IMR-90 (cell line): ENCODE measurements at regions not wholly inside any gene's neighbourhood (a gene's known extent, or its start where the extent isn't known, plus 50 kb on each side); places are given as distances from the start of the nearest gene placed in this dataset.

Source experiments
- ATAC-seq: fragments of 200-7000 bp; cut with Tn5 transposase; 2 replicates; pipeline ENCODE4 v1.9.1; 2020; ENCODE audit warnings: low read depth, mild to moderate bottlenecking, moderate library complexity
- BruUV-seq: library from RNA; stranded (reverse); fragments of 400-500 nt; replicated peaks from 2 replicates; lab custom pipeline; 2021; lab: Mats Ljungman, UMichigan
- CTCF ChIA-PET: fragments of 300-600 bp; formaldehyde crosslinking; extraction: SDS; loops from one replicate; lab custom pipeline; 2021; ENCODE audit warnings: antibody characterized with exemption; lab: Yijun Ruan, JAX
- POLR2A ChIA-PET: fragments of 300-600 bp; sonication (Branson Sonifier 250); formaldehyde crosslinking; loops from one replicate; lab custom pipeline; 2022; ENCODE audit warnings: antibody characterized with exemption; ENCODE audit not compliant: unreplicated experiment; lab: Charles Lee
- DNase-seq: peaks from one replicate; pipeline ENCODE4 v3.0.0; 2013
- H2AFZ ChIP-seq: replicated peaks from 2 replicates; pipeline ENCODE3; 2013; ENCODE audit warnings: low read length, mild to moderate bottlenecking; ENCODE audit not compliant: poor library complexity
- H2AK5ac ChIP-seq: 2 replicates; pipeline ENCODE4 v1.6.1; 2013; ENCODE audit warnings: low read depth, low read length, inconsistent platforms
- H2AK9ac ChIP-seq: replicated peaks from 2 replicates; pipeline ENCODE3; 2013; ENCODE audit warnings: mild to moderate bottlenecking, low read depth, low read length, moderate library complexity; ENCODE audit not compliant: poor library complexity
- H2BK120ac ChIP-seq: 2 replicates; pipeline ENCODE4 v1.6.1; 2013; ENCODE audit warnings: low read depth, low read length, inconsistent platforms
- H2BK15ac ChIP-seq: 3 replicates; pipeline ENCODE4 v1.6.1; 2013; ENCODE audit warnings: low read depth, low read length, inconsistent platforms
- H2BK20ac ChIP-seq: 2 replicates; pipeline ENCODE4 v1.6.1; 2013; ENCODE audit warnings: low read depth, mild to moderate bottlenecking, inconsistent platforms, low read length, moderate library complexity
- H2BK5ac ChIP-seq: 2 replicates; pipeline ENCODE4 v1.6.1; 2013; ENCODE audit warnings: mild to moderate bottlenecking, low read depth, low read length, inconsistent platforms; ENCODE audit not compliant: poor library complexity, severe bottlenecking
- H3K14ac ChIP-seq: replicated peaks from 2 replicates; pipeline ENCODE4 v1.6.1; 2013; ENCODE audit warnings: low read depth, low read length, inconsistent platforms
- H3K18ac ChIP-seq: 2 replicates; pipeline ENCODE4 v1.6.1; 2013; ENCODE audit warnings: low read depth, low read length, control low read depth
- H3K23ac ChIP-seq: 2 replicates; pipeline ENCODE4 v1.6.1; 2013; ENCODE audit warnings: low read depth, low read length, inconsistent platforms
- H3K27ac ChIP-seq: 2 replicates; pipeline ENCODE4 v1.5.1; 2013; ENCODE audit warnings: mild to moderate bottlenecking, control low read depth, low read length; ENCODE audit not compliant: insufficient read depth
- H3K27me3 ChIP-seq: 2 replicates; pipeline ENCODE4 v1.6.1; 2013; ENCODE audit warnings: low read length; ENCODE audit not compliant: control insufficient read depth, insufficient read depth
- H3K36me3 ChIP-seq: 2 replicates; pipeline ENCODE4 v1.6.1; 2013; ENCODE audit warnings: low read length, mixed read lengths; ENCODE audit not compliant: control insufficient read depth, insufficient read depth
- H3K4ac ChIP-seq: 2 replicates; pipeline ENCODE4 v1.6.1; 2013; ENCODE audit warnings: low read depth, low read length, inconsistent platforms
- H3K4me1 ChIP-seq: 2 replicates; pipeline ENCODE4 v1.6.1; 2013; ENCODE audit warnings: low read length, mixed read lengths; ENCODE audit not compliant: control insufficient read depth, insufficient read depth
- H3K4me2 ChIP-seq: 2 replicates; pipeline ENCODE4 v1.6.1; 2013; ENCODE audit warnings: low read depth, mild to moderate bottlenecking, control low read depth, low read length, moderate library complexity
- H3K4me3 ChIP-seq: 2 replicates; pipeline ENCODE4 v1.5.1; 2013; ENCODE audit warnings: low read depth, mild to moderate bottlenecking, control low read depth, low read length, moderate library complexity; ENCODE audit not compliant: insufficient read depth
- H3K56ac ChIP-seq: 2 replicates; pipeline ENCODE4 v1.6.1; 2013; ENCODE audit warnings: low read length, inconsistent platforms; ENCODE audit not compliant: insufficient read depth; ENCODE audit errors: extremely low read depth
- H3K79me1 ChIP-seq, 2 experiments: 2 replicates each; pipeline ENCODE4 v1.6.1; 2013; ENCODE audit warnings: low read length in 2 of 2, inconsistent platforms in 1 of 2, low read depth in 1 of 2
- H3K9ac ChIP-seq: 2 replicates; pipeline ENCODE4 v1.6.1; 2013; ENCODE audit warnings: low read depth, low read length, control low read depth
- H3K9me1 ChIP-seq: 2 replicates; pipeline ENCODE4 v1.6.1; 2013; ENCODE audit warnings: low read length, inconsistent platforms; ENCODE audit not compliant: insufficient read depth
- H3K9me3 ChIP-seq: 2 replicates; pipeline ENCODE4 v1.6.1; 2013; ENCODE audit warnings: low read length; ENCODE audit not compliant: control insufficient read depth, insufficient read depth
- H4K20me1 ChIP-seq: 2 replicates; pipeline ENCODE4 v1.6.1; 2013; ENCODE audit warnings: low read length, inconsistent platforms; ENCODE audit not compliant: insufficient read depth
- H4K5ac ChIP-seq: 2 replicates; pipeline ENCODE4 v1.6.1; 2013; ENCODE audit warnings: mild to moderate bottlenecking, low read depth, low read length, control low read depth
- H4K8ac ChIP-seq, 2 experiments: 2 replicates each; pipeline ENCODE4 v1.6.1; 2013; ENCODE audit warnings: low read depth in 2 of 2, low read length in 2 of 2, control low read depth in 1 of 2, inconsistent platforms in 1 of 2
- H4K91ac ChIP-seq: 2 replicates; pipeline ENCODE4 v1.6.1; 2013; ENCODE audit warnings: low read depth, low read length, inconsistent platforms; ENCODE audit not compliant: insufficient read depth
- BHLHE40 ChIP-seq: fragments of 150-350 bp; IDR thresholded peaks from 2 replicates; pipeline ENCODE4 v1.6.1; 2016; ENCODE audit warnings: mild to moderate bottlenecking, low read depth, low read length
- CEBPB ChIP-seq: IDR thresholded peaks from 2 replicates; pipeline ENCODE4 v1.6.1; 2012; ENCODE audit warnings: low read depth, low read length, improper control_type of control experiment
- CHD1 ChIP-seq: IDR thresholded peaks from 2 replicates; pipeline ENCODE4 v1.6.1; 2012; ENCODE audit warnings: low read depth, low read length, improper control_type of control experiment
- CTCF ChIP-seq: conservative IDR thresholded peaks from 2 replicates; pipeline ENCODE4 v1.5.1; 2012; ENCODE audit warnings: mild to moderate bottlenecking, low read depth, low read length, improper control_type of control experiment
- ELK1 ChIP-seq: fragments of 150-350 bp; IDR thresholded peaks from 2 replicates; pipeline ENCODE4 v1.6.1; 2016; ENCODE audit warnings: low read depth, mild to moderate bottlenecking, low read length, moderate library complexity, borderline replicate concordance
- FOS ChIP-seq: fragments of 150-350 bp; IDR thresholded peaks from 2 replicates; pipeline ENCODE4 v1.6.1; 2016; ENCODE audit warnings: low read depth, low read length
- MAFK ChIP-seq: IDR thresholded peaks from 2 replicates; pipeline ENCODE4 v1.6.1; 2012; ENCODE audit warnings: low read depth, low read length, improper control_type of control experiment
- MAZ ChIP-seq: IDR thresholded peaks from 2 replicates; pipeline ENCODE4 v1.6.1; 2012; ENCODE audit warnings: low read depth, mild to moderate bottlenecking, low read length, improper control_type of control experiment, moderate library complexity, borderline replicate concordance
- MXI1 ChIP-seq: IDR thresholded peaks from 2 replicates; pipeline ENCODE4 v1.6.1; 2012; ENCODE audit warnings: low read depth, mild to moderate bottlenecking, low read length, moderate library complexity, borderline replicate concordance
- NFE2L2 ChIP-seq: fragments of 150-350 bp; IDR thresholded peaks from 2 replicates; pipeline ENCODE4 v1.6.1; 2016; ENCODE audit warnings: low read depth, mild to moderate bottlenecking, low read length
- POLR2A ChIP-seq: IDR thresholded peaks from 2 replicates; pipeline ENCODE4 v1.6.1; 2012; ENCODE audit warnings: mild to moderate bottlenecking, low read depth, low read length
- RAD21 ChIP-seq: IDR thresholded peaks from 2 replicates; pipeline ENCODE4 v1.6.1; 2012; ENCODE audit warnings: low read length, improper control_type of control experiment
- RCOR1 ChIP-seq: IDR thresholded peaks from 2 replicates; pipeline ENCODE4 v1.6.1; 2012; ENCODE audit warnings: mild to moderate bottlenecking, low read length, improper control_type of control experiment; ENCODE audit not compliant: insufficient replicate concordance
- RFX5 ChIP-seq: IDR thresholded peaks from 2 replicates; pipeline ENCODE4 v1.8.0; 2012; ENCODE audit warnings: low read depth, mild to moderate bottlenecking, low read length, moderate library complexity
- SMC3 ChIP-seq: fragments of 150-350 bp; IDR thresholded peaks from 2 replicates; pipeline ENCODE4 v1.6.1; 2016; ENCODE audit warnings: low read depth, mild to moderate bottlenecking, antibody characterized with exemption, low read length, moderate library complexity
- USF2 ChIP-seq: fragments of 150-350 bp; IDR thresholded peaks from 2 replicates; pipeline ENCODE4 v1.6.1; 2017; ENCODE audit warnings: mild to moderate bottlenecking, antibody characterized with exemption, low read length, low read depth
- WGBS, 2 experiments: methylation state at CpG; one replicate each; pipeline versions ENCODE4 v1.1.5 to v1.1.7; 2013; ENCODE audit warnings: missing lambda C conversion rate in 2 of 2; ENCODE audit not compliant: insufficient read length in 1 of 2; ENCODE audit errors: extremely low coverage in 2 of 2; 5-methylcytosine and 5-hydroxymethylcytosine counted together
- dilution Hi-C: fragments of 300-500 bp; cut with HindIII; formaldehyde crosslinking; loops from one replicate; pipeline ENCODE4 v1.14.3; 2018; ENCODE audit warnings: low sequenced_read_pairs; ENCODE audit not compliant: unreplicated experiment
- in situ Hi-C: fragments of 300-500 bp; cut with MboI; formaldehyde crosslinking; loops from 3 replicates; pipeline ENCODE4 v1.14.3; 2019; ENCODE audit warnings: low sequenced_read_pairs, inconsistent platforms, mixed read lengths
- intact Hi-C: fragments of 100-400 bp; cut with micrococcal nuclease; formaldehyde crosslinking; loops from 2 replicates; pipeline ENCODE4 v1.10.0; 2022

GRCh38 chr13:75225288-75226032, 256.5 kb downstream of the TBC1D4 start:
- intact Hi-C loops (no loop called here), dilution Hi-C loops (no loop called here), in situ Hi-C loops (no loop called here)
- no peak for TF ChIP-seq NFE2L2
- TF ChIP-seq RFX5, result no peak
- no peak for TF ChIP-seq USF2
- TF ChIP-seq MAFK, result no peak
- TF ChIP-seq POLR2A, result no peak
- TF ChIP-seq MXI1, result no peak
- no peak for TF ChIP-seq RAD21
- no peak for TF ChIP-seq SMC3
- no peak for TF ChIP-seq CEBPB
- TF ChIP-seq RCOR1, result no peak
- TF ChIP-seq CHD1, result no peak
- no peak for TF ChIP-seq MAZ
- no peak for TF ChIP-seq ELK1
- no peak for TF ChIP-seq CTCF
- TF ChIP-seq FOS, result no peak
- no peak for TF ChIP-seq BHLHE40
- Histone ChIP-seq H3K9ac (no peak overlapping the region), H3K14ac (no peak overlapping the region), H3K9me3 (no peaks in the 10 kb centered on the region), H3K56ac (no peak overlapping the region), H3K27me3 (peaks cover 2% of the 10 kb centered on the region; the same call in 1 of the 2 replicates), H3K18ac (no peak overlapping the region), H4K5ac (no peak overlapping the region), H2BK20ac (no peak overlapping the region), H2AK5ac (no peak overlapping the region), H4K8ac (no peak overlapping the region), H2BK5ac (no peak overlapping the region), H2AK9ac (no peak overlapping the region), H3K4me3 (no peak overlapping the region), H3K27ac (no peak overlapping the region), H3K36me3 (no peaks in the 10 kb centered on the region), H3K79me1 (no peaks in the 10 kb centered on the region), H2BK120ac (no peak overlapping the region), H2BK15ac (no peak overlapping the region; the same call in 2 of the 3 replicates), H4K20me1 (no peaks in the 10 kb centered on the region), H3K4me2 (no peak overlapping the region), H2AFZ (no peak overlapping the region), H3K4me1 (no peaks in the 10 kb centered on the region; the same call in 1 of the 2 replicates), H4K91ac (no peak overlapping the region), H3K9me1 (peaks cover 3% of the 10 kb centered on the region; the same call in 1 of the 2 replicates), H3K23ac (no peak overlapping the region), H3K4ac (no peak overlapping the region)
- POLR2A ChIA-PET, result no interaction called here
- BruUV-seq, result no TSS peak
- CTCF ChIA-PET, result interaction anchor here (0.5 to 0.7 kb wide), 3 partner anchors 13 to 1490 kb away, joined by 3 read pairs; no protein-coding TSS in a partner anchor
- WGBS, 2 experiments, result no CpG with 5 or more reads among the region's 1 CpG
- DNase-seq (no peak), ATAC-seq (no peak)
